GM19023 (cell line): ENCODE measurements at regions not wholly inside any gene's neighbourhood (a gene's known extent, or its start where the extent isn't known, plus 50 kb on each side); places are given as distances from the start of the nearest gene placed in this dataset.

Source experiments
- ATAC-seq: cut with Tn5 transposase; IDR thresholded peaks from one replicate; pipeline ENCODE4 v1.9.1; 2021; ENCODE audit warnings: mild to moderate bottlenecking, moderate library complexity; ENCODE audit not compliant: unreplicated experiment

DNA sequence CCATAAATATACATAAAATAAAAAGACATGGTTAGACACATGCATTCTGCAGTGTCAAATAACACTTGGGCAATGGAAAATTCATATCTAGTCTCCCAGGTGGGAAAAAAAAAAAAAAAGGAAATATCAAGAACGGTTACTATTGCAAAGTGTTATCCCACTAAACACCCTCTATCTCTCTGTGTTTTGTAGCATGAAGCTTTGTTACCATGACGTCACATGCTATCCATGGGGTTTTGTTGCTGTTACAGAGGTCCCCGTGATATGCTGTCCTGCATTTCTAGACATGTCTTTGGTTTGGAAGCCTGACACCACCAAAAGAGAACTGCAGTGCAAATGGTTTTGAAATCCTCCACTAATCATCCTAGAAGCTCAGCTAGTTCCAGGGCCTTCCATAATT lies 50.7 kb upstream of the TLR3 start:
- ATAC-seq: no peak

- ATAC-seq: no peak
Observed at GRCh38 chr4:186018784-186019183, 50.2 kb upstream of the TLR3 start.
